ENCODE measurements at regions not wholly inside any gene's neighbourhood (a gene's known extent, or its start where the extent isn't known, plus 50 kb on each side); places are given as distances from the start of the nearest gene placed in this dataset.
"Not testable (repeated sequence)": the region's sequence is repeated elsewhere in the genome, so short reads cannot be mapped to it uniquely, and the experiment has no call there.

DNA sequence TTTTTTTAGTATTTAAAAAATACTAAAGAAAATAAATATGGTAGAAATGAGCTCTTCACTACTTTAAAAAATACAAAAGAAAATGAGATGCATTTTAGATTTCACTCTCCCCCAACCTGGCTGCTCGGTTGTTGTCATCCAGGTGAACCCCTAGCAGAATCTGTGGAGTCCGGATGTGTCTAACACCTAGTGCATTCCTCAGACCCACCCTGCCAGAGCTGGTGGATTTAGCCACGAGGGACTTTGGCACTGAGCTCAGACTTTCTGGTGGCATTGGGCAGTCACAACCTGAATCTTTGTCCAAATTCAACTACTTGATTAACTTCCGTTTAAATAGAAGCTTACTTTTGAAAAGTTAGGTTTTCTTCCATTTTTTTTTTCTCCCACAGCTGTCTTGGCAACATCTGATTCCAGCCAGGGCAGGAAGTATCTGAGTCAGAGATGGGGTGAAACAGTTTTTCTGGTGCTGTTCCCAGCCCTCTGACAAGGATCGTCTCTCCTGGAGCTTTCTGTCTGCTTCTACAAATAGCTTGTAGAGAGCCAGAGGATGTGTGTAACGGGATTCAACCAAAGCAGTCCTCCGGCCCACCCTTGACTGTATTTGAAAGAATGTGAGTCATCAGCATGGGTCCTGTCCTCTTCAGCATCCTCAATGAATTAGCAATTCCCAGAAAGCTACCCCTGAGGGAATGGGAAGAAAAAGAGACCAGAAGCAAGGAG lies 301.8 kb upstream of the MCTP2 start:
- TF ChIP-seq, protein P1, sequence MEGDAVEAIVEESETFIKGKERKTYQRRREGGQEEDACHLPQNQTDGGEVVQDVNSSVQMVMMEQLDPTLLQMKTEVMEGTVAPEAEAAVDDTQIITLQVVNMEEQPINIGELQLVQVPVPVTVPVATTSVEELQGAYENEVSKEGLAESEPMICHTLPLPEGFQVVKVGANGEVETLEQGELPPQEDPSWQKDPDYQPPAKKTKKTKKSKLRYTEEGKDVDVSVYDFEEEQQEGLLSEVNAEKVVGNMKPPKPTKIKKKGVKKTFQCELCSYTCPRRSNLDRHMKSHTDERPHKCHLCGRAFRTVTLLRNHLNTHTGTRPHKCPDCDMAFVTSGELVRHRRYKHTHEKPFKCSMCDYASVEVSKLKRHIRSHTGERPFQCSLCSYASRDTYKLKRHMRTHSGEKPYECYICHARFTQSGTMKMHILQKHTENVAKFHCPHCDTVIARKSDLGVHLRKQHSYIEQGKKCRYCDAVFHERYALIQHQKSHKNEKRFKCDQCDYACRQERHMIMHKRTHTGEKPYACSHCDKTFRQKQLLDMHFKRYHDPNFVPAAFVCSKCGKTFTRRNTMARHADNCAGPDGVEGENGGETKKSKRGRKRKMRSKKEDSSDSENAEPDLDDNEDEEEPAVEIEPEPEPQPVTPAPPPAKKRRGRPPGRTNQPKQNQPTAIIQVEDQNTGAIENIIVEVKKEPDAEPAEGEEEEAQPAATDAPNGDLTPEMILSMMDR (IDR thresholded peaks at IDR 0.05) = no peak

DNA sequence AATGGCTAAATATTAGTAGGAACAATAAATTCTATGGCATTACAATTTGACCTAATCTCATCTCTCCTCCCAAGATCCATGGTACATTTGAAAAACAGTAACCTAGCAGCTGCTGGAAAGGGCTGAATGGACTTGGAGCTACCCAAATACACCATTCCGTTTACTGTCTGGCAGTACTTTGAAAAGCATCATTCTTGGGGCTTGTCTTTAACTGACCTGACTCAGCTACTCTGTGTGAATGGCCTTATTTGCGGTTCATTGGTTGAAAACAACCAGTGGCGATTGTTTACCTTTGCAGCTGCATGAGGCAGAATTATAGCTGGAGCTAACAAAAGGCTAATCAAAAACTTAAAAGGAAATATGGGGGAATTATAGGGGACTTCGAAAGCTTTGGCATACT lies 311.2 kb upstream of the MCTP2 start:
- TF ChIP-seq, protein P1 (IDR thresholded peaks at IDR 0.05) = no peak
- DNase-seq (no peak), ATAC-seq (no peak), FAIRE-seq (no peak)
- intact Hi-C loops (cut with DNase I) = no loop called here
- Histone ChIP-seq H3K4me1 (no peaks in the 10 kb centered on the region), H3K36me3 (no peaks in the 10 kb centered on the region), H3K4me3 (no peak overlapping the region), H3K9me3 (no peaks in the 10 kb centered on the region), H3K27me3 (no peaks in the 10 kb centered on the region), H3K27ac (no peak overlapping the region)
- 63 to 81% methylated on average over 4 of the region's 4 CpGs for WGBS, 2 donors

More for the DNA sequence above, 301.8 kb upstream of the MCTP2 start:
- peak in 3 of 4 donors; percentile 45 to 65 (median 64) for ATAC-seq
- no peaks in the 10 kb centered on the region for H3K4me1 ChIP-seq
- peak in 2 of 6 donors; percentile 3 to 20 for DNase-seq
- no peak overlapping the region for H3K4me3 ChIP-seq
- intact Hi-C loops (cut with DNase I) = no loop called here
- no peaks in the 10 kb centered on the region for H3K36me3 ChIP-seq
- FAIRE-seq = no peak
- no peaks in the 10 kb centered on the region for H3K9me3 ChIP-seq
- peaks cover 0 to under 1% (median 0%) of the 10 kb centered on the region in 4 donors for H3K27me3 ChIP-seq
- no peak overlapping the region for H3K27ac ChIP-seq
- WGBS, 2 donors = 53 to 69% methylated on average over 7 of the region's 7 CpGs

DNA sequence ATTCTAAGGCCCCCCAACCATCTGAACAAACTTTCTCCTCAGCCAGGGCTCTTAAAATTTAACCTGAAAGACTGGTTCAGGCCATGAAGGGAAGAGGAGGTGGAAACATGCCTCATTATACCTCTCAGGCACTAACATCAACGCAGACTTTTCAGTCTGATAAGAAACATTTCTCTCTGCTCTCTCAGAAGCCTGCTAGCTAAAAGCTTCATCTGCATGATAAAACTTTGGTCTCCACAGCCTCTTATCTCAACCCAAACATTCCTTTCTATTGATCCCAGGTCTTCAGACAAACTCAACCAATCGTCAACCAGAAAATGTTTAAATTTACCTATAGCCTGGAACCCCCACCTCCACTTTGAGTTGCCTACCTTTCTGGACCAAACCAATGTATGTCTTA lies 312.6 kb upstream of the MCTP2 start:
- H3K9me3 ChIP-seq; H3K4me1 ChIP-seq; H3K27me3 ChIP-seq; FAIRE-seq; H3K4me3 ChIP-seq; H3K36me3 ChIP-seq; DNase-seq; intact Hi-C loops (cut with DNase I); ATAC-seq; H3K27ac ChIP-seq: not testable (repeated sequence)
- WGBS, 2 donors = 38 to 44% methylated on average over 2 of the region's 2 CpGs

DNA sequence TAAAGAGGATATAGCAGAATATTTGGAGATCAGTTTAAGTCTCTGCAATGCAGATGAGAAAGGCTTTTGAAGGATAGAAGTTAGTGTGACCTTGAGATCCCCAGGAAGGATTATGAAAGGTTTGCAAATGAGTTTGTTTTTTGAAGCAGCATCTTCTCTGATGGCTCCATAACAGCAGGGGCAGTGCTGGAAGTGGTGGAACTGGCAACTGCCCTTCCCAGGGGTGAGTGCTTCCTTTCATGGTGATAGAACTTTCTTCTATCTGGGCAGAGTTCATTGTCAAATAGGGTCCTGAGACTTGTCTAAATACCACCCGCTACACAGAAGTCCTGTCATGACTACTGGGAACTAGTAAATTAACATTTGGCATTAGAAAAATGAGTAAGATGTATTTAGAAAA lies 314.2 kb upstream of the MCTP2 start:
- ATAC-seq (no peak), DNase-seq (no peak), FAIRE-seq (no peak)
- intact Hi-C loops (cut with DNase I) = no loop called here
- TF ChIP-seq, protein P1 (IDR thresholded peaks at IDR 0.05) = no peak
- H3K27ac ChIP-seq = no peak overlapping the region
- no peaks in the 10 kb centered on the region for H3K36me3 ChIP-seq
- 98% methylated on average over 1 of the region's 1 CpG for WGBS, 2 donors
- no peaks in the 10 kb centered on the region for H3K4me1 ChIP-seq
- no peaks in the 10 kb centered on the region for H3K27me3 ChIP-seq
- no peak overlapping the region for H3K4me3 ChIP-seq
- no peaks in the 10 kb centered on the region for H3K9me3 ChIP-seq

DNA sequence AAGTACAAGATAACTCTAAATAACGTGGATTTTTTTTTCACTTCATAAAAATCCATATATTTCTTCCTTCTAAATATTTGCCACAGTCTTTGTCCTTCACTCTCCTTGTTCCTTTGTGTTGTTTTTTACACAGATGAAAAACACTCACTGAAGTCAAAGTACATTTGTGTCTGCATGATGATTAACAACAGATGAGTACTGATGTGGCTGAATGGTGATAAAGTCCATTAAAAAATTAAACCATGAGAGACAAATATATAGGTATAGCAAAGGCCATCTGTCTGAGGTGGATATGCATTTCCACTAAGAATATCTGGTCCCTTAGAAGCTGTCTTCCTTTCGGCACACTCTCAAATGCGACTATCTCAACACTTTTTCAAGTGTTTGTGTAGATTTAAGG lies 317.5 kb upstream of the MCTP2 start:
- TF ChIP-seq, protein P1 (IDR thresholded peaks at IDR 0.05) = no peak
- Histone ChIP-seq H3K4me1 (no peaks in the 10 kb centered on the region), H3K27me3 (no peaks in the 10 kb centered on the region), H3K36me3 (no peaks in the 10 kb centered on the region), H3K9me3 (no peaks in the 10 kb centered on the region), H3K27ac (no peak overlapping the region), H3K4me3 (no peak overlapping the region)
- FAIRE-seq (no peak), DNase-seq (no peak), ATAC-seq (no peak)
- WGBS, 2 donors = 77 to 79% methylated on average over 3 of the region's 3 CpGs
- intact Hi-C loops (cut with DNase I) = no loop called here
